ENCODE measurements at regions not wholly inside any gene's neighbourhood (a gene's known extent, or its start where the extent isn't known, plus 50 kb on each side); places are given as distances from the start of the nearest gene placed in this dataset.

GRCh38 chr10:128560993-128561392 lies 434.8 kb upstream of the MKI67 start:
- TF ChIP-seq CTCF (conservative IDR thresholded peaks at IDR 0.05; ENCODE audit: low read depth, low read length): no peak
- TF ChIP-seq EZH2 (IDR thresholded peaks at IDR 0.05; ENCODE audit: low read length, unreplicated experiment): no peak

Measured in PC-3 (cell line).